MM.1S (cell line): ENCODE measurements at regions not wholly inside any gene's neighbourhood (a gene's known extent, or its start where the extent isn't known, plus 50 kb on each side); places are given as distances from the start of the nearest gene placed in this dataset.
"Not testable (repeated sequence)": the region's sequence is repeated elsewhere in the genome, so short reads cannot be mapped to it uniquely, and the experiment has no call there.

Experiments
- DNase-seq: peaks from one replicate; pipeline ENCODE4 v3.0.0-alpha.2; 2015
- H2AFZ ChIP-seq: fragments of 300-600 bp; sonication (generic); 2 replicates; pipeline ENCODE4 v1.6.0; 2016; ENCODE audit warnings: antibody characterized with exemption, low read length
- H3F3A ChIP-seq: fragments of 300-600 bp; sonication (generic); 2 replicates; pipeline ENCODE4 v1.6.1; 2016; ENCODE audit warnings: mild to moderate bottlenecking, antibody characterized with exemption, low read length, moderate library complexity, mixed read lengths; ENCODE audit not compliant: insufficient read depth
- H3K27ac ChIP-seq: fragments of 300-600 bp; sonication (generic); 2 replicates; pipeline ENCODE4 v1.5.1; 2016; ENCODE audit warnings: mild to moderate bottlenecking, low read length
- H3K27me3 ChIP-seq: fragments of 300-600 bp; sonication (generic); replicated peaks from 2 replicates; pipeline ENCODE4 v1.6.0; 2016; ENCODE audit warnings: low read length; ENCODE audit not compliant: insufficient read depth
- H3K36me3 ChIP-seq: fragments of 300-600 bp; sonication (generic); replicated peaks from 2 replicates; pipeline ENCODE4 v1.6.1; 2016; ENCODE audit warnings: mild to moderate bottlenecking, low read length, mixed read lengths; ENCODE audit not compliant: insufficient read depth
- H3K4me1 ChIP-seq: fragments of 300-600 bp; sonication (generic); 2 replicates; pipeline ENCODE4 v1.6.1; 2016; ENCODE audit warnings: low read length, mixed read lengths
- H3K4me2 ChIP-seq: fragments of 300-600 bp; sonication (generic); 2 replicates; pipeline ENCODE4 v1.6.0; 2016; ENCODE audit warnings: low read depth, low read length
- H3K4me3 ChIP-seq: fragments of 300-600 bp; sonication (generic); 2 replicates; pipeline ENCODE4 v1.5.1; 2016; ENCODE audit warnings: low read length, mixed read lengths
- H3K79me2 ChIP-seq: fragments of 300-600 bp; sonication (generic); 2 replicates; pipeline ENCODE4 v1.6.1; 2016; ENCODE audit warnings: mixed run types, low read length, mixed read lengths
- H3K9ac ChIP-seq: fragments of 300-600 bp; sonication (generic); 2 replicates; pipeline ENCODE4 v1.6.1; 2016; ENCODE audit warnings: low read length, mixed read lengths
- H3K9me2 ChIP-seq: fragments of 300-600 bp; sonication (generic); replicated peaks from 2 replicates; pipeline ENCODE4 v1.6.1; 2016; ENCODE audit warnings: mild to moderate bottlenecking, low read length, mixed read lengths; ENCODE audit not compliant: insufficient read depth
- H3K9me3 ChIP-seq: fragments of 300-600 bp; sonication (generic); replicated peaks from 2 replicates; pipeline ENCODE4 v1.6.1; 2016; ENCODE audit warnings: mild to moderate bottlenecking, low read length, mixed read lengths; ENCODE audit not compliant: insufficient read depth
- H4K20me1 ChIP-seq: fragments of 300-600 bp; sonication (generic); 2 replicates; pipeline ENCODE4 v1.6.1; 2016; ENCODE audit warnings: mild to moderate bottlenecking, low read length, moderate library complexity, mixed read lengths; ENCODE audit not compliant: insufficient read depth
- EZH2 ChIP-seq: fragments of 300-600 bp; sonication (generic); optimal IDR thresholded peaks from 2 replicates; pipeline ENCODE3; 2017; ENCODE audit warnings: low read depth, mild to moderate bottlenecking, antibody characterized with exemption, low read length, mixed read lengths
- EZH2phosphoT487 ChIP-seq: fragments of 300-600 bp; sonication (generic); IDR thresholded peaks from 2 replicates; pipeline ENCODE4 v1.6.1; 2018; ENCODE audit warnings: antibody characterized with exemption, low read length
- TF ChIP-seq, protein P1 (sequence below): fragments of 300-600 bp; sonication (generic); IDR thresholded peaks from 2 replicates; pipeline ENCODE4 v1.5.1; 2016; ENCODE audit warnings: antibody characterized with exemption, low read length, mixed read lengths

GRCh38 chr7:119288416-119288815 lies 984.6 kb upstream of the KCND2 start:
- Histone ChIP-seq H3F3A (no peaks in the 10 kb centered on the region), H2AFZ (no peak overlapping the region), H3K36me3 (no peaks in the 10 kb centered on the region), H3K4me3 (no peak overlapping the region), H3K79me2 (no peaks in the 10 kb centered on the region), H3K4me2 (no peak overlapping the region), H3K9me3 (no peaks in the 10 kb centered on the region), H3K4me1 (no peaks in the 10 kb centered on the region), H3K9me2 (no peaks in the 10 kb centered on the region), H3K9ac (no peak overlapping the region), H3K27me3 (no peaks in the 10 kb centered on the region), H4K20me1 (no peaks in the 10 kb centered on the region), H3K27ac (no peak overlapping the region)
- DNase-seq = no peak
- TF ChIP-seq, protein P1, sequence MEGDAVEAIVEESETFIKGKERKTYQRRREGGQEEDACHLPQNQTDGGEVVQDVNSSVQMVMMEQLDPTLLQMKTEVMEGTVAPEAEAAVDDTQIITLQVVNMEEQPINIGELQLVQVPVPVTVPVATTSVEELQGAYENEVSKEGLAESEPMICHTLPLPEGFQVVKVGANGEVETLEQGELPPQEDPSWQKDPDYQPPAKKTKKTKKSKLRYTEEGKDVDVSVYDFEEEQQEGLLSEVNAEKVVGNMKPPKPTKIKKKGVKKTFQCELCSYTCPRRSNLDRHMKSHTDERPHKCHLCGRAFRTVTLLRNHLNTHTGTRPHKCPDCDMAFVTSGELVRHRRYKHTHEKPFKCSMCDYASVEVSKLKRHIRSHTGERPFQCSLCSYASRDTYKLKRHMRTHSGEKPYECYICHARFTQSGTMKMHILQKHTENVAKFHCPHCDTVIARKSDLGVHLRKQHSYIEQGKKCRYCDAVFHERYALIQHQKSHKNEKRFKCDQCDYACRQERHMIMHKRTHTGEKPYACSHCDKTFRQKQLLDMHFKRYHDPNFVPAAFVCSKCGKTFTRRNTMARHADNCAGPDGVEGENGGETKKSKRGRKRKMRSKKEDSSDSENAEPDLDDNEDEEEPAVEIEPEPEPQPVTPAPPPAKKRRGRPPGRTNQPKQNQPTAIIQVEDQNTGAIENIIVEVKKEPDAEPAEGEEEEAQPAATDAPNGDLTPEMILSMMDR = no peak
- TF ChIP-seq EZH2phosphoT487 = no peak
- no peak for TF ChIP-seq EZH2

- not testable (repeated sequence) for H3K79me2 ChIP-seq, H3K9me3 ChIP-seq, H3K9ac ChIP-seq, H2AFZ ChIP-seq, H3K4me3 ChIP-seq, H3K36me3 ChIP-seq, DNase-seq, H3K9me2 ChIP-seq, H3K27me3 ChIP-seq, H4K20me1 ChIP-seq, H3K4me2 ChIP-seq, H3K27ac ChIP-seq, H3F3A ChIP-seq, H3K4me1 ChIP-seq
These were observed 972.6 kb upstream of the KCND2 start for GRCh38 chr7:119300341-119300740.

DNA sequence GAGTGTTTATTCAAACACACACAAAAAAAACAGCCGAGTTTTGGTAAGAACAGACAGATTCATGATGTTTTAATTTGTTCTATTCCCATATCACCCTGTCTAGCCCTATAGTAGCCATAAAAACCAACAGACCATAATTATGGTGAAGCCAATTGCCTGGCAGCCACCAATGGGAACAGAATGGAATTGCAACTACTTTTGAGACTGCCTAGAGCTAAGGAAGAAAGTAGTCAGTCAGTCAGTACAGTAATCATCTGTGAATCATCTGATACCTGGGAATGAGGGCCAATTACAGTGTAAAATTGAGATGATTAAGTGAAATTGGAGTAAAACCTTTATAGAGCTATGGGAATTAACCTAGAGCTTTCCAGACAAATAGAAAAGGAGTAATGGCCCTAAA lies 952.7 kb upstream of the KCND2 start:
- no peaks in the 10 kb centered on the region for H3K9me2 ChIP-seq
- DNase-seq = no peak
- no peak overlapping the region for H3K9ac ChIP-seq
- H3K36me3 ChIP-seq = no peaks in the 10 kb centered on the region
- no peaks in the 10 kb centered on the region for H3K79me2 ChIP-seq
- H3K4me3 ChIP-seq = no peak overlapping the region
- no peak overlapping the region for H3K27ac ChIP-seq
- no peaks in the 10 kb centered on the region for H3K27me3 ChIP-seq
- H3K9me3 ChIP-seq = no peaks in the 10 kb centered on the region
- no peak for TF ChIP-seq EZH2phosphoT487
- TF ChIP-seq EZH2 = no peak
- TF ChIP-seq, protein P1 = no peak; the same call in 1 of the 2 replicates
- H3F3A ChIP-seq = no peaks in the 10 kb centered on the region
- no peak overlapping the region for H2AFZ ChIP-seq
- H3K4me1 ChIP-seq = no peaks in the 10 kb centered on the region
- H3K4me2 ChIP-seq = no peak overlapping the region
- no peaks in the 10 kb centered on the region for H4K20me1 ChIP-seq

- H3K79me2 ChIP-seq = no peaks in the 10 kb centered on the region
- H3K9ac ChIP-seq = no peak overlapping the region
- TF ChIP-seq EZH2 (no peak), EZH2phosphoT487 (no peak)
- TF ChIP-seq, protein P1 = no peak
- H3K27me3 ChIP-seq = no peaks in the 10 kb centered on the region
- H3K4me3 ChIP-seq = no peak overlapping the region
- H3K4me2 ChIP-seq = no peak overlapping the region
- H3K4me1 ChIP-seq = peaks cover 17% of the 10 kb centered on the region
- H4K20me1 ChIP-seq = no peaks in the 10 kb centered on the region
- no peak for DNase-seq
- no peak overlapping the region for H3K27ac ChIP-seq
- H3F3A ChIP-seq = no peaks in the 10 kb centered on the region; the same call in 1 of the 2 replicates
- no peaks in the 10 kb centered on the region for H3K9me3 ChIP-seq
- no peaks in the 10 kb centered on the region for H3K9me2 ChIP-seq
- H3K36me3 ChIP-seq = no peaks in the 10 kb centered on the region
- no peak overlapping the region for H2AFZ ChIP-seq
These were observed 943.3 kb upstream of the KCND2 start for GRCh38 chr7:119329715-119330114.
